ENCODE measurements at regions not wholly inside any gene's neighbourhood (a gene's known extent, or its start where the extent isn't known, plus 50 kb on each side); places are given as distances from the start of the nearest gene placed in this dataset.
"Not testable (repeated sequence)": the region's sequence is repeated elsewhere in the genome, so short reads cannot be mapped to it uniquely, and the experiment has no call there.

DNA sequence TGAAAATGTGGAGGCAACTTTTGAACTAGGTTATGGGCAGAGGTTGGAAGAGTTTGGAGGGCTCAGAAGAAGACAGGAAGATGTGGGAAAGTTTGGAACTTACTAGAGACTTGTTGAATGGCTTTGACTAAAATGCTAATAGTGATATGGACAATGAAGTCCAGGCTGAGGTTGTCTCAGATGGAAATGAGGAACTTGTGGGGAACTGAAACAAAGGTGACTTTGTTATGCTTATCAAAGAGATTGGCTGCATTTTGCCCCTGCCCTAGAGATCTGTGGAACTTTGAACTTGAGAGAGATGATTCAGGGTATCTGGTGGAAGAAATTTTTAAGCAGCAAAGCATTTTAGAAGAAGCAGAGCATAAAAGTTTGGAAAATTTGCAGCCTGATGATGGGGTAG, 499.7 kb upstream of the ATP2B1 start:
- not testable (repeated sequence) for DNase-seq (ENCODE audit: low spot score)

DNA sequence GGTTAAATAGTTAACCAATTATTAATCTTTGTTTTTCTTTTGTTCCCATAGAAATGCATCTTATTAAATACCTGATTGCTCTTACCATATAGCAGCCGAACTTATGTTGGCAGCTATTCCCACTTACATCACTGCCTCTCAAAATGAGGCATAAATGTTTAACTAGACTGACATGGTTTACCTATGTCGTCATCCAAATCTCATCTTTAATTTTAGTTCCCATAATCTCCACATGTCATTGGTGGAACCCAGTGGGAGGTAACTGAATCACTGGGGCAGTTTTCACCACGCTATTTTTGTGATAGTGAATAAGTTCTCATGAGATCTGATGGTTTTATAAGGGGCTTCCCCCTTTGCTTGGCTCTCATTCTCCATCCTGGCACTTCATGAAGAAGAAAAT, 499.2 kb upstream of the ATP2B1 start:
- no peak for DNase-seq (ENCODE audit: low spot score)

DNA sequence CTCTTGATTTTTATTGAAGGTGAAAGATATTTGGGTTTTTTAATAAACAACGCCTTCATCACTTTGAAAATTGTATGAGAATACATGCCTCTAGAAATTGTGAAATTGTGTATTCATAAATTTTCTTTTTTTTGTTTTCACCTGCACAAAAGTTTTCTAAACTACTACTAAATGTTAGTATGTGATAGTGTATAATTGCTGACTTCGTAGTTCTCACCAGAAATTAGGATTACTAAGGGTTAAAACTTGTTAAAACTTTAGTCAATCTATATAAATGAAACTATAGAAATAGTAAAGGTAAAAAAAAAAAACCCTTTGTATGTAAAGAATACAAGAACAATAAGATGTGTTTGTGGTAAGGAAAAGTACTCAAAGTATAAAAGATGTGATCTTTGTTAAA, 496.5 kb upstream of the ATP2B1 start:
- no peak for DNase-seq (ENCODE audit: low spot score)

DNA sequence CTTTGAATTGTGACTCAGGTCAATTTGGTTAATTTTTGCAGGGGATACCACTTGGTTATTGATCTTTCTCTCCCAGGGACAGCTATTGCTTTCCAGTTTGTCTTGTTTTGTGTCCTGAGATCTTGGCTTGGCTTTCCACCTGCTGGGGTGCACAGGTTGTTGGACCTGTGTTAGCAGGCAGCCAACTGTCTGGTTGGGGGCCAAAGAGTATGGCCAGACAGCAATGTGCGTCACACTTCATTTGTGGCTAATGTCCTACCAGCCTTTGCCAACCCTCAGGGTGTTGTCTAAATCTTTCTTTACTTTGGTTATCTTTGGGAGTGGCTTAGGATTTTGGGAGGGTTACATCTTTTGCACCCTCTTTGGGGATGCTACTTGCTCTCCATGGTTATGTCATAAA, 494.9 kb upstream of the ATP2B1 start:
- DNase-seq (ENCODE audit: low spot score), result no peak

DNA sequence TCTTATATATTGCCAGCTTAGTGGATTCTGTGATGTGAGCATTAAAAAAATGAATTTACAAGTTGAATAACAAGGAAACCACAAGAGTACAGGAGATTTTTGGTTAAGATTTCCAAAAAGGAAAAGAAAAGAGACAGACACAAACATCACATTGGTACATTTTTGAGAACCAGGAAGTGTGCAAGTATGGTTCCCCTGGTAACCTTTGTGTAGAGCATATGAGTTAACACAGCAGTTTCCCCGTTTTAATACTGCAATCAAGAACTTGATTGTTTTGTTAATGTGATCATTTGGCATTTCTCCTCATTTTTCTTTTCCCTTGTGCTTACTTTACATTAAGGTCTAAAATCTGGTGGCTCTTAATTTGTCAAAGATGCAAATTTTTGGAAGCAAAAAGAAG, 490.4 kb upstream of the ATP2B1 start:
- no peak for DNase-seq (ENCODE audit: low spot score)

DNA sequence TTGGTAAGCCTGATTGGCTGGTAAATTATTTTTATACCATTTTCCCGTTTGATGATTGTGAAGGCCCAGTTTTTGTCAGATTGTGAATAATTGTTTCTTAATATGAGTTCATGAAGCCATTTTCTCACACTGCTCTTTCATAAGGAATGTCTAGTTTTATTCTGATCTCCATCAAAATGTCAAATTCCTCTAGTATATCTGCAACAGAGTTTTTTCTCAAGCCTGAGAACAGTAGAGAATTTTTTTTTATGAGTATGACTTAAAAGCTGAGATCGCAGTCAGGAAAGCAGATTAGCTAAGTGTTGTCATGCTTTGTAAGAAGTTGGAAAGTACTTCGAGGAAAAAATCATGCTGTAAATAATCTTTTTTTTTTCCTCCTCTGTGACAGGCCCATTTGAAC, 484.9 kb upstream of the ATP2B1 start:
- DNase-seq (ENCODE audit: low spot score), result no peak

DNA sequence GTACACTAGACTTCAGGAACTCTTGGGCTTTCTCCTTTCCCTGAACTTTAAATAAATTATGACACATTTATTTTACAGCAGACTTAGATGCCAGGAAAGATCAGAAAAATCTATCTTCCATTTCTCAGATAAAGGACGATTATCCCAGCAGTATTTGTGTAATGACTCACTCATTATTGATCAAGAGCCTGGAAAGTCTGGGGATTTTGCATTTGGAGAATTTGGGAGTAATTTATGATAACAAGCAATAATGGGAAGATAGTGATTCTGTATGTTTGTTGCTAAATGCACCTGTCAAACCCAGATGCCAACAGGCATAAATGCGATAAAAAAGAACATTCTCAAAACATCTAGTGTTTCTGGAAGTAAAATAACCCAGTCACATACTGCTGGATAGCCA, 480.2 kb upstream of the ATP2B1 start:
- no peak for DNase-seq (ENCODE audit: low spot score)

DNA sequence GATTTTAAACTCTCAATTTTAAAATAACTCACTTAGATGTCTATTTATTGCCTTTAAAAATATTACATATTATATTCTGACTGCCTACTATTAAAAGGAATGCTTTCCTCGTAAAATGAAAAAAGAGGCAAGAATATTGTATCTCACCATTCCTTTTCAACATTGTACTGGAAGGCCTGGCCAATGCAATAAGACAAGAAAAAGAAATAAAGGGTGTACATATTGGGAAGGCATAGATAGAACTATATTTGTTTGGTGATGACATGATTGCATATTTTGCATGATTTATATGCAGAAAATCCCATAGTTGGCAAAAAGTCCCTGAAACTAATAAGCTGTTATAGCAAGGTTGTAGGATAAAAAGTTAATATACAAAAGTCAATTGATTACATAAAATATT, 474.6 kb upstream of the ATP2B1 start:
- no peak for DNase-seq (ENCODE audit: low spot score)

DNA sequence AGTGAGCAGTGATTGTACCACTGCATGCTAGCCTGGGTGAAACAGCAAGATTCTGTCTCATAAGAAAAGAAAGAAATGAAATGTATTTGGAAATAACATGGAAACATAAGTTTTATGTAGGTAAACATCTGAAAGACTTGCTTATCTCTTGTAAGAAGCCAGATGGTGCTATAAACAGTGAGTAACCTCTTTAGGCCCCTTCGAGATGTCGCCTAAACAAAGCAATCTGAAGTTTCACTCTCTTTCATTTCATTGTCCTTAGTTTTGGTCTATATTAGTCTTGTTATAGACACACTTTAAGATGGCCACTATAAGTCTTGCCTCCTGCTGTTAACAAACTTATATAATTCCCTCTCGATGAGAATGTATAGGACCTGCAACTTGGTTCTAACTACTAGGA, 472.6 kb upstream of the ATP2B1 start:
- DNase-seq (ENCODE audit: low spot score), result no peak

DNA sequence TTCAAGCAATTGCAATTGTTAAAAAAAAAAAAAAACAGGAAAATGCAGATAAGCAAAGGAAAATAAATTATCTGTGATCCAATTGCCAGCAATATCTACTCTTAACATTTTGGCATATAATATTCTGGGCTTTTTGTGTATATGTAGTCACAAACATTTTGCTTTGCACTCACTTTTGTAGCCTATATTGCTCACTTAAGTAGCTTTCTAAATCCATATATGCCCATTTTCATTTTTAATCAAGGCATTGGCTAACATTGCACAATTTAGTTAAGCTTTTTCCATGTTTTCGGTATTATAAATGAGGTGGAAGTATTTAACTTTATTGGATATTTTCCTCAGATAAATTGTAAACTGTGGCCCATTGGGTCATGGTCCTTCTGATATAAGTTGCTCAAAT, 466.3 kb upstream of the ATP2B1 start:
- no peak for DNase-seq (ENCODE audit: low spot score)

DNA sequence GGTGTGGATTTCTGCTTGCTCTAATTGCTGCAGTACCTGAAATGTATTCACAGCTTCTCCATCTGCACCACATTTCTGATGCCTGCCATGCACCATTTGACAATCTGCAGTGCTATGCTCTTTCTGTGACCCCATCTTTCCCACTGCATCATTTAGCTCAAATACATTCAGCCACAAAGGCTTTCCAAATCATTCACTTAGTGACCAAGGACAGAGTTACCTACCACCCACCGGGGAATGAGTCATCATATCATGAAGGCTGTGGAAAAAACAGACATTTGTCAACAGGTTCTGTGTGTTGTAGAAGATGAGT, 465.5 kb upstream of the ATP2B1 start:
- DNase-seq (ENCODE audit: low spot score), result peak; percentile 20

DNA sequence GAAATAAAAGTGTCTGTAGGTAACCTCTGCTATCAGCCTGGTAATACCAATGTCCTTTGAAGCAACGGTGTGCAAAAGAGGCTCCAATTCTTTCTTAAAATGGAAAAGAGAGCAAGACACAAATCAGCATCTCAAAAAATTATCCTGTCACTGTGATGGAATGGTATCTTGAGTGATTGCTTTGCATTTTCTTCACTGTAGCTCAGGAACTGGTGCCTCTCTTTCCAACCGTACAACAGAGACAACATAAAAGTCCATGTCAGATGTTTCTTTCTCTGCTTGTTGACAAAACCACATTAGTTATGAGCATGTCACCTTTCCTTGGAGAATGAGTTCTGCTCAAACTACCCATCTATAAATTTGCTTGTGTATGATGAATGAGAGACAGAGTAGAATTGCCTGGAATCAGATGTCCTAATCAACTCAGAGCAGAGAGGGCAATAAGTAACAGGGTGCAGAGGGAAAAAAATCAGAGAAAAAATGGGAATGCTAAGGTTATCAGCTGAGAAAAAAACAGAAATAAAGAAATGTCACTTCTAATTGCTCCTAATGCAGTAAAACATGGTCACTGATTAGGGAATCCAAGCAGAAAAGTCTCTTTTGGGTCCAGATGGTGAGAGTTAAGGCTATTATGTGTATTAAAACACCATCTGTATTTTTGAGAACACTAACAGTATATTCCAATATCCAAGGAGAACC, 465.0 kb upstream of the ATP2B1 start:
- no peak for DNase-seq (ENCODE audit: low spot score)

DNA sequence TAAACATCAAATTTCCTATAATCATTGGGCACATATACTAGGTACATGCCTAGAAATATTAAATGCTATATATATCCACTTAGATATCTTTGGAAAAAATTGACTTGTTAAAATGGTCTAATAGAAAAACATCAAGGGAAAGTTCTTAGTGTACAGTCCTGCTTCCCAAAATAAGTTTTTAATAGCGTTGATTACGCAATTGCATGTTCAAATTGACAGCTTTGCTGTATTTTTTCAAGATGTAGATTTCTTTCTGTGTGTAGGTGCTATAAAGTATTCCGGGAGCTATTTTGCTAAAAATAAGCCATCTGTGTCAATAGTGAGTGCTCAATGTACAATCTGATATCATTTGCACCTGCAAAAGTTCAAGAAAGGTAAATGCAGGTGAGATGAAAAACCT, 463.9 kb upstream of the ATP2B1 start:
- no peak for DNase-seq (ENCODE audit: low spot score)

DNA sequence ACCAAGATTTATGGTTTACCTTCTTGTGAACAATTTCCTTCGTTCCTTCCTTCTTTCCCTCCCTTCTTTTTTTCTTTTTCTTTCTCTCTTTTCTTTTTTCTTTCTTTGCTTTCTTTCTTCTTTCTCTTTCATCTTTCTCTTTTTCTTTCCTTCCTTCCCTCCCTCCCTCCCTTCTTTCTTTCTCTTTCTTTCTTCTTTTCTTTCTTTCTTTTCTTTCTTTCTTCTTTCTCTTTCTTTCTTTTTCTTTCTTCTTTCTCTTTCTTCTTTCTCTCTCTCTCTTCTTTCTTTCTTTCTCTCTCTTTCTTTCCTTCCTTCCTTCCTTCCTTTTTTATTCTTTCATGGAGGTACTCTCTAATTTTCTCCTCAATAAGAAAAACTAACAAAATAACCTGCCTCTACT, 462.1 kb upstream of the ATP2B1 start:
- no peak for DNase-seq (ENCODE audit: low spot score)

DNA sequence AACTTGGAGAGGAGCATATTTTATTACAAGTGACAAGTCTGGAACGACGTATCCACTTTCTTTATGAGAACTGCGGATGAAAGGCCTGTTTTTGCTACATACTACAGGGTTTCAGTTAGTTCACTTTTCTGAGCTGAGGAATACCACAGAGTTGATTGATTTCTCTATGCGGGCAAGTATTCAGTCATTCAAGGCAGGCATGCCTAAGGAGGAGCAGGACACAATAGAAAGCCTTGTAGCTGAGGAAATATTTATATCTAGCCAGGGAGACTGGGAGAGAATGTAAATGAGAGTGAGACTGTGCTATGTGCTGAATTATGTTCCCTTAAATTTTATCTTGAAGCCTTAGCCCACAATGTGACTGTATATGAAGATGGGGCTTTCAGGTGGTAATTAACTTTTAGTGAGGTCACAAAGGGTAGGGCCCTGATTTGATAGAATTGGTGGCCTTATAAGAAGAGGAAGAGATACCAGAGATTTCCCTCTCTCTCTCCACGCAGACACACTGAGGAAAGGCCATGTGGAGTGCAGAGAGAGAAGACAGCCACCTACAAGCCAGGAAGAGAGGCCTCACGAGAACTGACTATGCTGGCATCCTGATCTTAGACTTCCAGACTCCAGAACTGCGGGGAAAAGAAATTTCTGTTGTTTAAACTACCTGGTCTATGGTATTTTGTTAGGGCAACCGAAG, 459.0 kb upstream of the ATP2B1 start:
- no peak for DNase-seq (ENCODE audit: low spot score)

DNA sequence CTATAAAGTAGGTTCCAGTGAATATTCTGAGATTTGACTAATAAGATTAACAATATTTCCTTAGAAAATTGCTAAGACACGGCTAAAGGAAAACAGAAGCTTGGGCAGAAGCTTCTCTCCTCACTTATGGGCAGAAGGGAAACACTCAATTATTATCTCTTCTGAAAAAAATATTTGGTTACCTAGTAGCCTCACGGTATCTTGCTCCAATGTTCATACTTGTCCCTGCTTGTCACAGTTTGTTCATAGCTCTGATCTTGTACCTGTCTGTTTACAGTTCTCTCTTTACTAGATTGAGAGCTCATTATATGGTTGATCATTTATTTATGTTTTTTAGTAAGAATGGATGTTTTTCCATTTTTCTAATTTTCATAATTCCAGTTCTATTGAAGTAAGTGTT, 458.0 kb upstream of the ATP2B1 start:
- no peak for DNase-seq (ENCODE audit: low spot score)

DNA sequence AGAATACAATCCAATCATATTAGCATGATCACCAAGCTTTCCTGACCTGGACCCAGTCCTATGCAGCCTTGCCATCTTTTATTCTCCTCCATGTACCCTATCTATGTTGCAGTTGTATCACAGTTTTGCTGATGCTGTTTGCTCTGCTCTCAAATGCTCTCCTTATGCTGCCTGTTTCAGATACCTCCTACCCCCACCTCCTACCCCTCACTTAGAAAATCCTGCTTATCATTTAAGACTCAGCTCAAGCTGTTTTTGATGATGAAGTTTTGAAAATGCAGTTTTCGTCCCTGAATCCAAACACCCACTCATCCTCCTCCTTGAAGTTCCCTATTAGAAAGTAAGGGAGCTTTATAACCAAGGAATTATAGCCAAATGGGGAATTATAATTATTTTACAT, 457.4 kb upstream of the ATP2B1 start:
- DNase-seq (ENCODE audit: low spot score), result peak; percentile 25

DNA sequence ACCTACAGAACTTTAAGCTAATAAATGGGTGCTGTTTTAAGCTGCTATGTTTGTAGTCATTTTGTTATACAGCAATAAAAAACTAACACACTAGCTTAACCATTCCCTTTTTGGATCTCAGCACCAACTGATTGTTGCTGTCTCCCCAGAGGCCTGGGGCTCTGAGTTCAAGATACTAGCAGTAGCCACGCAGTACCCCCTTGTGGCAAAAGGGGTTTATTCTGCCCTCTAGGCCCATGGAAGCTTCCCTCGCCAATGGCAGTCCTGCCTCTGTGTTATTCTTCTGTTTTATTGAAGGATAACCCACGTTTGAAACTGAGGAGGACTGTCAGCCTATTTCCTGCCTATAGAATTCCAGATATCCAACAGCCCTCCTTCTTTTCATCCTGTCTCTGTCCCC, 455.3 kb upstream of the ATP2B1 start:
- DNase-seq (ENCODE audit: low spot score), result no peak

DNA sequence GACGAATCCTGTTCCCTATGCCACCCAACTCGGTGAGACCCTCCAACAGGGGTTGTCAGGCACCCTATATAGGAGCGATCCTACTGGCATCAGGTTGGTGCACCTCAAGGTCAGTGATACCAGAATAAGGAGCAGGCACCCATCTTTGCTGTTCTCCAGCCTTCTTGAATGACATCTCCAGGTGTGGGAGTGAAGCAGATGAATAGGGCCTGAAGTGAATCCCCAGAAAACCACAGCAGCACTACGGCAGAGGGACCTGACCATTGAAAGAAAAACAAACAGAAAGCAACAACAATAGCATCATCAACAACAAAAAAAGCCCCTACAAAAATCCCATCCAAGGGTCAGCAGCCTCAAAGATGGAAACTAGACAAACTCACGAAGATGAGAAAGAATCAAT, 445.2 kb upstream of the ATP2B1 start:
- DNase-seq (ENCODE audit: low spot score), result no peak

DNA sequence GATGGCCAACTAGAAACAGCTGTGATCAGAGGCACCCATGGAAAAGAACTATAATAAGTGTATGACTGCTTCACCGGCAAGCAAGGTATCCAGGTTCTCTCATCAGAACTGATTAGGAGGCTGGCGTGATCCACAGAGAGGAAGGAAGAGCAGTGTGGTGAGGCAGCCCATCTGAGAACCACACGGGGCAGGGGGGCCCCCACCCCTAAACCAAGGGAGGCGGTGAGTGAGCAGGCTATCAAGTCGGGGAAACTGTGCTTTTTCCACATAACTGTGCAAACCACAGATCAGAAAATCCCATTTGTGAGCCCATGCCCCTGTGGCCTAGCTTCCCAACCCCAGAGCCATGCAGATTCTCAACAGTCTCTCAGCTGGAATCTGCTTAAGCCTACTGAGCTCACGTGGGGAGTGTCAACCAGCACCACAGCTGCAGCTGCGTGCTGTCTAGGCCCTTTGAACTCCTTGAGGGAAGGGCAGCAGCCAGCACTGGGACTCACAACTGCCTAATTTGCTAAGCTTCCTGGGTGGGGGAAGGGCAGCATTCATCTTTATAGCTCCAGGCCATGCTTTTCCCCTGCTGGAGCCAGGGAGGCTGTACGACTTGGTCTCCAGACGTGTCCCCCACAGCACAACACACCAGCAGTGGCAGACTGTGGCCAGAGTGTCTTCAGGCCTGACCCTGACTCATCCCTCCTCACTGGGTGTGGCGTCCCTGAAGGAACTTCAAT, 444.4 kb upstream of the ATP2B1 start:
- DNase-seq (ENCODE audit: low spot score), result no peak

DNA sequence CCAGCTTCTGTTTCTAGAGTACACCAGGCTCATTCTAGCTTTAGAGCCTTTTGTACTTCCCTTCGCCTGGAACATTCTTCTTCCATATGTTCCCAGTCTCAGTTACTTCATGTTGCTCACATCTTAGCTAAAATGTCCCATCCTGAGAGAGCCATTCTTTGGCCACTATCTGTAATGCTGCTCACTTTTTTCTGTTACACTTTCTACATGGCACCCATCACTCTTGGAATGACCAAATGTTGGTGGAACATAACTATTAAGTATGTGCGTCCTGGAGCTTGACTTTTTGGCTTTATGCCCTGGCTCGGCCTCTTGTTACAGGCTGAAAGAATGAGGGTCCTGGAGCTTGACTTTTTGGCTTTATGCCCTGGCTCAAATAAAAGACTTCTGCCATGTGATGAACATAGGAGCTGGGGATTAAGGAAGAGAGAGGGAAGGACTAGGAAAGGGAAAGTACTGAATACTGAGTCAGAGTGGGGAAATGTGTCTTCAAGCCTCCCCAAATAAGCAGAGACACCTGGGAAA, 442.9 kb upstream of the ATP2B1 start:
- no peak for DNase-seq (ENCODE audit: low spot score)

DNA sequence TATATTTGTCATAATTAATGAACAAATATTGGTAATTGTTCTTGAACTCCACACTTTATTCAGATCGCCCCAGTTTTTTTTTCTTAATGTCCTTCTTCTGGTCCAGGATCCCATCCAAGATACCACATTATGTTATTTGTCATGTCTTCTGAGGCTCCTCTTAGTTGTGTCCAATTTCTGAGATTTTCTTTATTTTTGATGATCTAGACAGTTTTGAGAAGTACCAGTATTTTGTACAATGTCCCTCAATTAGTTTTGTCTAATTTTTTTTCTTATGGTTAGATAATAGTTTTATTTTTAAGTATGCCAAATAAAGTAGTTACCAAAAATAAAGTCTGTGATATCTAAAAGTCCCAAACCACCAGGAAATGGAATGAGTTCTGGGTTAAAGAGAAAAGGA, 440.8 kb upstream of the ATP2B1 start:
- DNase-seq (ENCODE audit: low spot score), result no peak

DNA sequence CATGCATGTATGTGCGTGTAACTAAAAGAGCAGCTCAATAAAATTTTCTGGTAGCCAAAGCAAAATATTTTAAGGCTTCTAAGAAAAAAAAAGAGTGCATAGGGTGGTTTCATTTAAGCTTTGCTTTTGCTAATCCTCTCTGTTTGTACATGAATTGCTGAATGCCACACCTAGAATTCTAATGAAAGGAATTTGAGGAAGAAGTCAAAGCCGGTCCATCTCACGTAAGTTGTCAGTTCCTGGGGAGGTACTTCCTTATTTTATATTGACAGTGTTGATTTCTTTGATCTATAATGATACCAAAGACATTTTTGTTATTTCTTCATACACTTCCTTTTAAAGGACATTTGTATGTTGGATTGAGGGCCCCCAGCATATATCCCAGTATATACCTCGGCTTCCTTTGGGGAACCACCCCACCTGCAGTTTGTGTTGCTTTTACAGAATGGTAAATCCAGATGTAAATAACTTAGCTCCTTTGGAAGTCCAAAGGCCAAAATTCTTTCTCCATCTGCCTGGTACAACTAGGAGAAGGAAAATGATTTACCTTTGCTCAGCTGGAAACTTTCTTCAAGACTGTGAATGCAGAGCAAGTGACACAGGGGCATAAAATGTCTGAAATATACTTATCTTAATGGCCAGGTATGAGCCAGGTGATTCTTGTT, 420.9 kb upstream of the ATP2B1 start:
- no peak for DNase-seq (ENCODE audit: low spot score)

Measured in Ammon's horn (tissue), 1 donor.